Progenitor cell of endocrine pancreas (in vitro differentiated cells): ENCODE measurements at regions not wholly inside any gene's neighbourhood (a gene's known extent, or its start where the extent isn't known, plus 50 kb on each side); places are given as distances from the start of the nearest gene placed in this dataset.

ENCODE experiments used
- DNase-seq: peaks from one replicate; pipeline ENCODE4 v3.0.0; 2021; ENCODE audit warnings: low spot score; ENCODE audit not compliant: unreplicated experiment
- H3K27ac Mint-ChIP-seq: 2 replicates; pipeline ENCODE4 v1.8.0; 2021; ENCODE audit warnings: mild to moderate bottlenecking, moderate library complexity, mixed read lengths
- H3K27me3 Mint-ChIP-seq: 2 replicates; pipeline ENCODE4 v1.8.0; 2021; ENCODE audit warnings: mixed read lengths
- H3K36me3 Mint-ChIP-seq: 2 replicates; pipeline ENCODE4 v1.8.0; 2022; ENCODE audit warnings: mixed read lengths; ENCODE audit not compliant: insufficient read depth
- H3K4me1 Mint-ChIP-seq: 2 replicates; pipeline ENCODE4 v1.8.0; 2021; ENCODE audit warnings: low read depth, mixed read lengths
- H3K4me3 Mint-ChIP-seq: 2 replicates; pipeline ENCODE4 v1.8.0; 2021; ENCODE audit warnings: low read depth, mild to moderate bottlenecking, moderate library complexity, mixed read lengths
- H3K9me3 Mint-ChIP-seq: 2 replicates; pipeline ENCODE4 v1.8.0; 2021; ENCODE audit warnings: low read depth, mixed read lengths
- TF ChIP-seq, protein P1 (sequence below): fragments of 200-600 bp; sonication (generic); IDR thresholded peaks from one replicate; pipeline ENCODE4 v1.5.0; 2021; ENCODE audit warnings: antibody characterized with exemption, mild to moderate bottlenecking; ENCODE audit not compliant: unreplicated experiment

DNA sequence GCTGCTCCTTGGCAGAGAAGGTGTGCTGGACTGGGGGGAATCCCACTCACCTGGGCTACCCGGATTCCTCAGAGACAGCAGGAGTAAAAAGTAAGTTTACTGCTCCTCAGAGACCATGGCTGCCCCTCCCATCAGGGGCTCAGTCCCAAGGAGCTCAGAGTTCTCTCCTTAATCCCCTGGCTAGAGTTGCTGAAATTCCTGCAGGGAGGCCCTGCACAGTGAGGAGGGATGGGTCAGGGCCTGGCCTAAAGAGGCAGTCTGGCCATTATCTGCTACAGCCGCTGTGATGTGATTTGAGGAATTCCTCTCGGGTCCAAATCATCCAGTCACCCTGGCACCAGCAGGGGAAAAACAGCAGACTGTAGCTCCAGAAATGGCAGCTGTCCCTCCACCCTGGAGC, 502.5 kb downstream of the PCDH17 start:
- DNase-seq = no peak
- Mint-ChIP-seq H3K36me3 (peaks cover 9% of the 10 kb centered on the region), H3K4me3 (no peak overlapping the region), H3K27me3 (no peaks in the 10 kb centered on the region), H3K4me1 (no peaks in the 10 kb centered on the region), H3K27ac (no peak overlapping the region), H3K9me3 (peaks cover 19% of the 10 kb centered on the region)
- TF ChIP-seq, protein P1, sequence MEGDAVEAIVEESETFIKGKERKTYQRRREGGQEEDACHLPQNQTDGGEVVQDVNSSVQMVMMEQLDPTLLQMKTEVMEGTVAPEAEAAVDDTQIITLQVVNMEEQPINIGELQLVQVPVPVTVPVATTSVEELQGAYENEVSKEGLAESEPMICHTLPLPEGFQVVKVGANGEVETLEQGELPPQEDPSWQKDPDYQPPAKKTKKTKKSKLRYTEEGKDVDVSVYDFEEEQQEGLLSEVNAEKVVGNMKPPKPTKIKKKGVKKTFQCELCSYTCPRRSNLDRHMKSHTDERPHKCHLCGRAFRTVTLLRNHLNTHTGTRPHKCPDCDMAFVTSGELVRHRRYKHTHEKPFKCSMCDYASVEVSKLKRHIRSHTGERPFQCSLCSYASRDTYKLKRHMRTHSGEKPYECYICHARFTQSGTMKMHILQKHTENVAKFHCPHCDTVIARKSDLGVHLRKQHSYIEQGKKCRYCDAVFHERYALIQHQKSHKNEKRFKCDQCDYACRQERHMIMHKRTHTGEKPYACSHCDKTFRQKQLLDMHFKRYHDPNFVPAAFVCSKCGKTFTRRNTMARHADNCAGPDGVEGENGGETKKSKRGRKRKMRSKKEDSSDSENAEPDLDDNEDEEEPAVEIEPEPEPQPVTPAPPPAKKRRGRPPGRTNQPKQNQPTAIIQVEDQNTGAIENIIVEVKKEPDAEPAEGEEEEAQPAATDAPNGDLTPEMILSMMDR = no peak

DNA sequence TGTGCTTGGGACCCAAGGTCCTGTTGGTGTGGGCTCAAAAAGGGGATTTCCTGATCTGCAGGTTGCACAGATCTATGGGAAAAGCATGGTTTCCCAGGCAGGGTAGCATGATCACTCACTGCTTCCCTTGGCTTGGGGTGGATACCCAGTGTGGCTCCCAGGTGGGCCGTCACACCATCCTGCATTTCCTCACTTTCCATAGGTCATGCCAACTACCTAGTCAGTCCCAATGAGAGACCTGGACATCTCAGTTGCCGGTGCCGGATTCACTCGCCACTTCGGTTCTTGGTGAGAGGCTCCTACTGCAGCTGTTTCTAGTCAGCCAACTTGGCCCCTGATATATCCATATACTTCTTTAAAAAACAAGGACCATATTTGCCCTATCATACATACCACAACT, 503.0 kb downstream of the PCDH17 start:
- Mint-ChIP-seq H3K4me1 (no peaks in the 10 kb centered on the region), H3K9me3 (peaks cover 19% of the 10 kb centered on the region), H3K27ac (no peak overlapping the region), H3K36me3 (peaks cover 9% of the 10 kb centered on the region), H3K4me3 (no peak overlapping the region), H3K27me3 (no peaks in the 10 kb centered on the region)
- no peak for DNase-seq
- TF ChIP-seq, protein P1 = no peak

DNA sequence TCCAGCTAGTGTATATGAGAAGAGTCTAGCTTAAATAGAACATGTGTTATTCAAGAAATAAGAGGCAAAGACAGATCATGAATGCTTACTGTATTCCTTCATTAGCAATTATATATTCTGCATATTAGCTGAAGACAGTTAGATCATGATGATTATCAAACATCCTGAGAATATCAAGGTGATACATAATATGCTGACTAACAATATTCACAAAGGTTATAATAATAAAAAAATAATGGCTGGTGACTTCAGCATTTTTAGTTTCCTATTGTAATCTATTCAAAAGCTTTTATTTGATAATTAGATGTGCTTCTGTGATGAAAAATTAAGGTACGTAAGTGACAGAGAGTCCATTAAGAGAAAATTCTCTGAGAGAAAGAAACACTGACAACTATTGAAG, 511.4 kb downstream of the PCDH17 start:
- Mint-ChIP-seq H3K36me3 (no peaks in the 10 kb centered on the region), H3K27ac (no peak overlapping the region), H3K27me3 (no peaks in the 10 kb centered on the region), H3K9me3 (peaks cover 16% of the 10 kb centered on the region), H3K4me3 (no peak overlapping the region), H3K4me1 (peaks cover 2% of the 10 kb centered on the region)
- DNase-seq = no peak
- TF ChIP-seq, protein P1 = no peak

DNA sequence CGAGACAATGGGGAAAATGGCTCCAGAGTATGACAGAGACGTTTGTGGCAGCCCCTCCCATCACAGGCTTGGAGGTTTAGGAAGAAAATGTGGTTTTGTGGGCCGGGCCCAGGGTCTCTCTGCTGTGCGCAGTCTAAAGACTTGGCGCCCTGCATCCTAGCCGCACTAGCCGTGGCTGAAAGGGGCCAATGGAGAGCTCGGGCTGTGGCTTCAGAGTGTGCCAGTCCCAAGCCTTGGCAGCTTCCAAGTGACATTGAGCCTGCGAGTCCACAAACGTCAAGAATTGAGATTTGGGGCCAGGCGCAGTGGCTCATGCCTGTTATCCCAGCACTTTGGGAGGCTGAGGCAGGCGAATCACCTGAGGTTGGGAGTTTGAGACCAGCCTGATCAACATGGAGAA, 513.1 kb downstream of the PCDH17 start:
- Mint-ChIP-seq H3K4me1 (peaks cover 2% of the 10 kb centered on the region), H3K27me3 (no peaks in the 10 kb centered on the region), H3K4me3 (no peak overlapping the region), H3K36me3 (no peaks in the 10 kb centered on the region), H3K9me3 (peaks cover 16% of the 10 kb centered on the region), H3K27ac (no peak overlapping the region)
- TF ChIP-seq, protein P1 = no peak
- no peak for DNase-seq

DNA sequence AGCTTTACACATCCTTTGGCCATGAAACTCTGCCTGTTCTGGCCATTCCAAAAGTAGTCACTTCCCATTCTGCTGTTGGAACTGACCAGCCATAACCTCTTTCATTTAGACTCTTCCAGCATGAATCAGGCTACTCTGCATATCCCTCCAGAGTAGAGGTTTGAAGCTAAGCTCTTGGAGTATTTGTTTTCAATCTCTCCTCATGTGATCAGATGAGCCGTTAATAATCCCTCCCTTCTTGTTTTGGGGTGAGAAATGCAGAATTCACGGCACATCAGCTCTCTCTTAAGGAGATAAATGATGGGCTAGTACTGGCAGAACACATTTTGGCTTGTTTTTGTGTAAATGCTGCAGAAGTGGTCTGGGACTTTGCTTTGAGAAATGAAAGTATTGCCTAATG, 519.9 kb downstream of the PCDH17 start:
- peaks cover 4% of the 10 kb centered on the region for H3K4me1 Mint-ChIP-seq
- H3K9me3 Mint-ChIP-seq = no peaks in the 10 kb centered on the region
- no peak overlapping the region for H3K27ac Mint-ChIP-seq
- H3K36me3 Mint-ChIP-seq = no peaks in the 10 kb centered on the region
- DNase-seq = no peak
- H3K4me3 Mint-ChIP-seq = no peak overlapping the region
- TF ChIP-seq, protein P1 = no peak
- no peaks in the 10 kb centered on the region for H3K27me3 Mint-ChIP-seq
